ENCODE measurements at regions not wholly inside any gene's neighbourhood (a gene's known extent, or its start where the extent isn't known, plus 50 kb on each side); places are given as distances from the start of the nearest gene placed in this dataset.

DNA sequence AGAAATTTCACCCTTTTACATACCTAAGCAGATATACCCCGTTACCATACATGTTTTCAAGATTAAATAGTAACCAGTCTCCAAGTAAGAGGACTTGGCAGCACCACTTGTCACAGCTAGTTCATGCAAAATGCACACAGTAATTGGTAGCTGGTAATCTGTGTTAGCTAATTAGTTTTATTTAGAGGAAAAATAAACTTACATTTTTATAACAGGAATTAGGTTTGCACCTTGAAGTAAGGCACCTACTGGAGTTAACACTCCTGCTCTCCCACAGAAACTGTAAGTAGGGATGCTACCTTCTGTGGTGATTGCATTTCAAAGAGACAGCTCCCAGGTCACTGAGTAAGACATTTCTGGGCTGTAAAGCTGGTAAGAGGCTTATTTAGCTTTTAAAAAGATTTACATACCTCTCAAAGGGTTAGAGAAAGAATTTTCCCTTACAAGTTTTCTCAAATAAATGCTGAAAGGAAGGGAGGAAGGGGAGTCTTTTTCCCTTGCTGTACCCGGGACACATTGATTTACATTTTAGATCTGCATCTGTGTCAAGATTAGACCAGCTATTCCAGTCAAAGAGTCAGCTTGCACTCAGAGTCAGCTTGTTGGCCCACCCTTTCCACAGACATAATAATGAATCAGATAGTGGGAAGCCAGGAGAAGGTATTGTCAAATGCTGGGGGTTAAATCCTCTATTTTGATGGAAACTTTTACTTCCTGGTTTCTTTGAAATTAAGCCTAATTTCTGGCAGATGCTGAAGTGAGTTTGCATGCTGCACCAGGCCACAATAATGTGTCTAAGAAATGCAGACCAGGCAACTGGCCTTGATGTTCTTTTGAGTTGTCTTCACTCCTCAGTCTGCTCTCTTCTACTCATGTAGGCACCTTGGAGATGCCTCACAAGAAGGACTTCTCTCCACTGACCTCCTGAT, 77.6 kb upstream of the CHD2 start:
- no TSS peak for BruUV-seq (replicated peaks)
- H2AK5ac ChIP-seq (ENCODE audit: low read depth, low read length): no peak overlapping the region
- peaks cover 10% of the 10 kb centered on the region; the same call in 1 of the 2 replicates for H3K9me1 ChIP-seq (ENCODE audit: insufficient read depth, low read length)
- H3K4ac ChIP-seq (ENCODE audit: low read depth, low read length): peak overlapping the region; percentile 1; the same call in 1 of the 2 replicates
- dilution Hi-C loops (cut with HindIII; ENCODE audit: low sequenced_read_pairs, unreplicated experiment) (loop anchor here (25.0 kb wide), 1 partner anchor 115 kb away; no protein-coding TSS in a partner anchor), in situ Hi-C loops (cut with MboI; ENCODE audit: low sequenced_read_pairs) (loop anchor here (25.0 kb wide), 1 partner anchor 1835 kb away; the partner anchor contains the start of gene PRC1), intact Hi-C loops (cut with micrococcal nuclease) (no loop called here)
- TF ChIP-seq RFX5 (IDR thresholded peaks at IDR 0.05; ENCODE audit: low read depth, low read length) (no peak), ELK1 (IDR thresholded peaks at IDR 0.05; ENCODE audit: borderline replicate concordance, low read depth, low read length) (no peak), BHLHE40 (IDR thresholded peaks at IDR 0.05; ENCODE audit: low read depth, low read length) (no peak), SMC3 (IDR thresholded peaks at IDR 0.05; ENCODE audit: low read depth, low read length) (no peak), MAZ (IDR thresholded peaks at IDR 0.05; ENCODE audit: borderline replicate concordance, low read depth, low read length) (no peak), MAFK (IDR thresholded peaks at IDR 0.05; ENCODE audit: low read depth, low read length) (no peak), CEBPB (IDR thresholded peaks at IDR 0.05; ENCODE audit: low read depth, low read length) (no peak)
- TF ChIP-seq, protein P1, sequence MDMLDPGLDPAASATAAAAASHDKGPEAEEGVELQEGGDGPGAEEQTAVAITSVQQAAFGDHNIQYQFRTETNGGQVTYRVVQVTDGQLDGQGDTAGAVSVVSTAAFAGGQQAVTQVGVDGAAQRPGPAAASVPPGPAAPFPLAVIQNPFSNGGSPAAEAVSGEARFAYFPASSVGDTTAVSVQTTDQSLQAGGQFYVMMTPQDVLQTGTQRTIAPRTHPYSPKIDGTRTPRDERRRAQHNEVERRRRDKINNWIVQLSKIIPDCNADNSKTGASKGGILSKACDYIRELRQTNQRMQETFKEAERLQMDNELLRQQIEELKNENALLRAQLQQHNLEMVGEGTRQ (IDR thresholded peaks at IDR 0.05; ENCODE audit: low read depth, low read length): no peak
- H3K14ac ChIP-seq (replicated peaks; ENCODE audit: low read depth, low read length): no peak overlapping the region
- H3K23ac ChIP-seq (ENCODE audit: low read depth, low read length): no peak overlapping the region
- no peak overlapping the region for H3K9ac ChIP-seq (ENCODE audit: low read depth, low read length)
- peak overlapping the region; percentile 7 for H2BK5ac ChIP-seq (ENCODE audit: low read depth, low read length, poor library complexity, severe bottlenecking)
- no peak overlapping the region for H2AK9ac ChIP-seq (replicated peaks; ENCODE audit: low read depth, low read length, poor library complexity)
- no peak overlapping the region for H2BK20ac ChIP-seq (ENCODE audit: low read depth, low read length)
- peaks cover 7 to 15% of the 10 kb centered on the region in 2 experiments; a peak in 3 of 4 replicates for H3K79me1 ChIP-seq (ENCODE audit: low read depth in 1 of 2, low read length in 2 of 2)
- H3K56ac ChIP-seq (ENCODE audit: extremely low read depth, insufficient read depth, low read length): no peak overlapping the region
- no peak overlapping the region; the same call in 1 of the 2 replicates for H3K18ac ChIP-seq (ENCODE audit: low read depth, low read length)
- peak overlapping the region; percentile 23; the same call in 1 of the 2 replicates for H4K91ac ChIP-seq (ENCODE audit: insufficient read depth, low read depth, low read length)
- H3K4me2 ChIP-seq (ENCODE audit: low read depth, low read length): no peak overlapping the region
- no peaks in the 10 kb centered on the region for H3K27me3 ChIP-seq (ENCODE audit: control insufficient read depth, insufficient read depth, low read length)
- CTCF ChIA-PET: interaction anchor here (0.5 kb wide), 1 partner anchor 45 kb away, joined by 3 read pairs; no protein-coding TSS in a partner anchor
- H2BK120ac ChIP-seq (ENCODE audit: low read depth, low read length): 0 out of 2 replicates have a peak overlapping the region, but pooled peaks have one; percentile 16
- H4K8ac ChIP-seq (ENCODE audit: low read depth in 2 of 2, low read length in 2 of 2): peak overlapping the region; percentile 38 to 53; a peak in 3 of 4 replicates
- WGBS, 2 experiments (ENCODE audit: extremely low coverage in 2 of 2, insufficient read length in 1 of 2): no CpG with 5 or more reads among the region's 2 CpGs
- peak overlapping the region; percentile 28; the same call in 1 of the 3 replicates for H2BK15ac ChIP-seq (ENCODE audit: low read depth, low read length)
- DNase-seq: no peak
- no peak overlapping the region for H3K27ac ChIP-seq (ENCODE audit: insufficient read depth, low read length)
- no peak overlapping the region for H3K4me3 ChIP-seq (ENCODE audit: insufficient read depth, low read depth, low read length)
- POLR2A ChIA-PET (ENCODE audit: unreplicated experiment): interaction anchor here (0.5 to 1.2 kb wide), 2 partner anchors 10 to 59 kb away, joined by 3 to 4 read pairs; no protein-coding TSS in a partner anchor
- peaks cover 13% of the 10 kb centered on the region for H3K4me1 ChIP-seq (ENCODE audit: control insufficient read depth, insufficient read depth, low read length)
- peak overlapping the region; percentile 29 for H2AFZ ChIP-seq (replicated peaks; ENCODE audit: low read length, poor library complexity)
- ATAC-seq (ENCODE audit: low read depth): no peak
- H4K5ac ChIP-seq (ENCODE audit: low read depth, low read length): peak overlapping the region; percentile 60; the same call in 1 of the 2 replicates
- no peaks in the 10 kb centered on the region for H3K9me3 ChIP-seq (ENCODE audit: control insufficient read depth, insufficient read depth, low read length)
- no peaks in the 10 kb centered on the region for H3K36me3 ChIP-seq (ENCODE audit: control insufficient read depth, insufficient read depth, low read length)
- no peaks in the 10 kb centered on the region for H4K20me1 ChIP-seq (ENCODE audit: insufficient read depth, low read length)
